NCI-H128 (cell line): ENCODE measurements at regions not wholly inside any gene's neighbourhood (a gene's known extent, or its start where the extent isn't known, plus 50 kb on each side); places are given as distances from the start of the nearest gene placed in this dataset.

Experiments used
- DNase-seq: peaks from one replicate; lab custom pipeline; 2025; ENCODE audit not compliant: unreplicated experiment; lab: John Stamatoyannopoulos, UW

DNA sequence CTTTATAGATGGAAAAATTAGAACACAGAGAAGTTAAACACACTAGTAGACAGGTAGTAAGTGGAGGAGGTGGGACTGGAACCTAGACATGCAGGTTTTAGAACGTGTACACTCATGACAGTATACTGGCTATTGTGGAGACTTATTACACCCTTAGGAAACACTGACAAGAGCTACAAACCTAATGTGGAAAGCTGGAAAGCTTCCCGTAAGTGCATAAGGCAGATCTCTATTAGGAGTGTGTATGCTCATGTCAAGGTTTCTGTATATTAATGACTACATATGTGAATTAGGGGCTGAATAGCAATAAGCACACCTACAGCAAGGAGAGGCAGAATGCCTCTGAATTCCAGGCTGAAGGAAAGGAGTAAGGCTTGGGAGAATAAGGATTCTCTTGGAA lies 82.6 kb upstream of the SLC24A5 start:
- DNase-seq = no peak

DNA sequence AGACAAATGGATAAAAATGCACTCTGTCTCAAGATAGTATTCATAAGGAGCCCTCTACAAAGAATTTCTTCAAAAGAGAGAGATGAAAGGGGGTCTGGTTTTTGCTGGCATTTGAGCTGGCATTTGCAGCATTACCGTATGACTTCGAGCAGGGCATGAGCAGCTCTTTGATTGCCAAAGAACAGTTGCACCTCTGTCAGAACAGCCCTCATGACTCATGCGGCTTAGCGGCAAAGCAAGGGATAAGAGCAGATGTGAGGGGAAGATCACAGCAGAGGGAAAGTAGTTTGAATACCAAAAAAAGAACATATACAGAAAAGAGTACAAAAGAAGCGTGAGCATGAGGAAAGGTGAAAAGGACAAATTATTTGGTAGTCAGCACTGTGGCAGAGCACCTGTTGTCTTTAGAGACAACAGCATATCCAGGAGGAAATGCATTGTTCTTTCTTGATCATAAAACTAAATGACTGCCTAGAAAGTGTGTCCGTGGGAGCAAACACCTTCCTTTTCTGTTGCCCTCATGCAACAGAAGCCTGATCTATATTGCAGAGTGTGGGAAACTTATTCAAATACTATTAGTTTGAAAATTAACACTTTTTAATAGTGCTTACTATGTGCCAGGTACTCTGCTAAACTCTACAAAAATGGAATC lies 80.5 kb upstream of the SLC24A5 start:
- no peak for DNase-seq

DNA sequence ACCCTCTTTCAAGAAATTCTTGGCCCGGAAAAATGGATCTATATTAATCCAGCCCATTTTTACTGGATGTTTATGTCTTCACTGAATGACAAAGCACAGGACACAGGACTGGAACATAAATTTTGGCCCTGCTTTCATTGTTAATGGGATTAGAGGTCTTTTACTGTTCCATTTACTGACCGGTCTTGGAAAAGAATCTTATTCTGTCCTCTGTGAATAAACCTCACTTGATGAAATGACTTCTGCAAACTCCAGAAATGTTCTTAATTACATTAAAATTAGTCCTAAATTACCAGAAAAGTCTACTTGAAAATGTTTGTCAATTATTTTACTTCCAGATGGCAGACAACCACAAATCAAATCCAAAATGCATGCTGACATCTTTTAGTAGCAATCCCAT lies 79.3 kb upstream of the SLC24A5 start:
- no peak for DNase-seq

DNA sequence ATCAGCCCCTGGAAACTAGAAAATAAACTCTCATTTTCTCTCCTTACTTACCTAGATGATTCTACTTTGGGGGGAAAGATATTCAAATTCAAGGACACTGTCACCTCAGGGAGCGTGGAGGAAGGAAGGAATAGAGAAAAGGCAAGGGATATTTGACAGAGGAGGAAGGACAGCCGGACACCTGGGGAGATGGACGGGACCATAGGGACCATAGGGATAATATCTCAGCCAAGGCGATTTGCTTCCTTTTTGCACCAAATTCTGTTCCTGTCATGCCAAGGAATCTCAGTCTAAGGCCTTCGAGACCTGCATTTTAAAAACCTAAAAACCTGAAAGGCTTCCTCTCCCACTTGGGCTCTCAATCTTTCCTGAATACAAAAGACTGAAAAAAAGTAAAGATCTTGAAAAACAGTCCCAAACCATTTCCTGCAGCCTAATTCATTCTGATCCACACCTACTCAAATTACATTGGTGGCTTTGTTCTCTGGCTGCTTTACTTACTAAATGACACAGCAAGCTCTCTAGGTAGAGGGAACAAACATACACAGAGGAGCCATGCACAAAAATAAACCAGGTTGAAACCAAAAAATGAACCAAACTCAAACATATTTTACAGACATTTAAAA lies 73.9 kb upstream of the SLC24A5 start:
- DNase-seq = no peak

DNA sequence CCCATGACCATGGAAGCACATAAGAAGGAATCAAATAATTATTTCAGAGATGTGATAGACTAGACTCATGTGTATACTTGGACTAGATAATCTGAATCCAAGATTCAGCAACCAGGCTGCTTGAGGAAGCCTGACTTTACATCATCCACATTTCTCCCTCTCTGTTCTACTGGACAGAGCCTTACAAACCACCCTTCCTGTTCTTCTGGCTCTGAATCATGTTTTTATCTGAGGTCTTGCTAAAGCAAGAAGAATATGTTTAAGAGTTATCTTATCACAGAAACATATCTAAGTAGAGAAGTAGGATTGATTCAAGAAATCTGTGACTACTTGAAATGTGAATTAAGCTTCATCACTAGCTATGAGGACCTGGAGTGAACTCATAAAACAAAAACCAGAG lies 71.1 kb upstream of the SLC24A5 start:
- DNase-seq = no peak

DNA sequence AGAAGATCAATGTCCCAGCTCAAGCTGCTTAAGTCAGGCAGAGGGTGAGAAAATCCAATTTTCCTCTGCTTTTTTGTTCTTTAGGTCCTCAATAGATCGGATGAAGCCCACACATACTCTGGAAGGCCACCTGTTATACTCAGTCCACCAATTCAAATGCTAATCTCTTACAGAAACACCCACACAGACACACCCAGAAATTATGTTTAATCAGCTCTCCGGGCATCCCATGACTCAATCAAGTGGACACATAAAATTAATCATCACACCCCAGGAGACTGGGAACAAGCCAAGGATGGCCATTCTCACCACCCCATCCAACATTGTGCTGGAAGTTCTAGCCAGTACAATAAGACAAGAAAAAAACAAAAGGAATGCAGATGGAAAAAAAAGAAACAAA lies 67.8 kb upstream of the SLC24A5 start:
- DNase-seq = no peak

DNA sequence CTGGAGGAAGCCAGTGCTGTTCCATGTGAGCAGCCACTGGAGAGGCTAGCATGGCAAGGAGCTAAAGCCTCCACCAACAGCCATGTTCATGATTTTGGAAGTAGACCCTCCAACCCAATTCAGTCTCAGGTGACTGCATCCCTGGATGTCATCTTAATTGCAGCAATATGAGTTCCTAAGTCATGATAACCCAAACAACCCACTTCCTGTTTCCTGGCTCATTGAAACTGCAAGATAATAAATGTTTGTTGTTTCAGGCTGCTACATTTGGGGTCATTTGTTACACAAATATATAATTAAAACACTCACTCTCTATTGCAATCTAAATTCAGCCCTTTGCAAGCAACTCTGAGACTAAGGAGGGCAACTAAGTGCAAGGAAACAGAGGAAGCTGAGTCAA lies 62.4 kb upstream of the SLC24A5 start:
- no peak for DNase-seq

DNA sequence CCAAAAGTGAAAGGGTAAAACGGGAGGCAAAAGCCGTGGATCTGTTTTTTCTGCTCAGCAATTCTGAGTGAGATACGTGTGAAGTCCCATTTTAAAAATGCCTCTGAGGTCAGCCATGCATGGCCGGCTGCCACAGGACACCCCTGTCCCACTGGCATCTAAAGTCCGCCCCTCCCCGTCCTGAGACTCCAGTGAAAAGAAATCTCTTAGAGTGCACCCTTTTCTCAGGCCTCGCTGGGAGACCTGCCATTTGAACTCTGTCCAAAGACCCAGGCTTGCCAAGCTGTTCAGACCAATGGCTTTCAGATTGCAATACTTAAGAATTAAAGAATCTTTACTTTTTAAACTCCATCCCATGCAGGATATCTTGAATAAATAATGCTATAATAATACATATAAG lies 61.0 kb upstream of the SLC24A5 start:
- DNase-seq = no peak

DNA sequence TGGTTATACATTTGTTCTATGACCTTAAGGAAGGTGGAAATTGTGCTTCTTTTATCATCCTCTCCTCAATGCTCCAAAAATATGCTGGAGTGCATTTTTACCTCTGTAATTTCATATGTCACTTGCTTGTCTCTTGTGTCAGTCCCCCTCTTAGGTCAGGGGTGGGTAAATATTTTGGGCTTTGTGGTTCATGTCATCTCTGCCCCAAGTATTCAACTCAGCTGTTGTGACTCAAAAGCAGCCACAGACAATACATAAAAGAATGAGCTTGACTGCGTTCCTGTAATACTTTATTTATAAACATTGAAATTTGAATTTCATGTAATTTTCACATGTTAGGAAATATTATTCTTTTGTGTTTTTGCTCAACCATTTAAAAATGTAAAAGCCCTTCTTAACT lies 60.4 kb upstream of the SLC24A5 start:
- no peak for DNase-seq

DNA sequence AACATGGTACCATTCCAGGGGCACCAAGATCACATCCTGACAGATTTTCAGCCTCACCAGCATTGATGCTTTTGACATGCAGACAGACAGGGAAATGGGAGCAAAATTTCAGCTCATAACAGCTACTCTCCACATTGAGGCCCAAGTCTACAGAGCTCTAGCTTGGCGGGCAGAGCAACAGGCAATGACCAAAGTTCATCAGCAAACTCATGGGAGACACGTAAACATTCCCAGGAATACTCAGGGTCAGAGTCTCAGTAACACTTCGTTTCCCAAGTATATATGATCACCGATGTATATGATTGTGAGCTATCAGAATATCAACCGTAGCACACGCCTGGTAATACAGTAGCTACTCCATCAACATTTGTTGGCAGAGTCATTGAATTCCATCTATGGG lies 59.2 kb upstream of the SLC24A5 start:
- no peak for DNase-seq

DNA sequence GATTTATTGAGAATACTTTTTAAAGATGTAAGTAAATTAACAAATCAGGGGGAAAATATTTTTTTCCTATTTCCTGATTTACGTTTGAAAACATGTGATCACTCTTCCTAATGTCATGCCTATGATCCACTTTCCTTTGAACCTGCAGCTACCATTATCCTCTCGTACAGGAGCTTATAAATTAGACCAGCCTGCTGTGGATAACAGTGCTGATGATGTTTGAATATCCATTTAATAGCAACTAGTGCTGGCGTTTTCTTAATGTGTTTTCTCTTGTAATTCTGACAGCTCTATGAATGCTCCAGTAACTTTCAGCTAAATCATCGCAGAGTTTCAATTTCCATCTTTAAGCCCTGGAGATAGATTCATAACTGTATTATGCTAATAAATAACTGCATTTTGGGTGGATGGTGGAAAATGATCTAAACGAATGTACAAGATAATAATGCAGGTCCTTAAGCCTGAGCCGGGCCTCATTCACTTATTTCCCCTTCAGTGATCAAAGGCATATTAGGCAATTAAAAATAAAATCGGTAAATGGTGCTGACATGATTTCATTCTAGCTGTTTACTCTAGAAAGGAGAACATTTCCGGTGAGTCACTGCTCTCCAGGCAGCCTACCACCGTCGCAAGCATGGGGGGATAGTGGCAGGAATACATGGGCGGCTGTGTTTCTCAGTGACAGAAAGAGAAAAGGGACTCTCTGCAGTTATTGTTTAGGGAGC lies 58.5 kb upstream of the SLC24A5 start:
- no peak for DNase-seq

DNA sequence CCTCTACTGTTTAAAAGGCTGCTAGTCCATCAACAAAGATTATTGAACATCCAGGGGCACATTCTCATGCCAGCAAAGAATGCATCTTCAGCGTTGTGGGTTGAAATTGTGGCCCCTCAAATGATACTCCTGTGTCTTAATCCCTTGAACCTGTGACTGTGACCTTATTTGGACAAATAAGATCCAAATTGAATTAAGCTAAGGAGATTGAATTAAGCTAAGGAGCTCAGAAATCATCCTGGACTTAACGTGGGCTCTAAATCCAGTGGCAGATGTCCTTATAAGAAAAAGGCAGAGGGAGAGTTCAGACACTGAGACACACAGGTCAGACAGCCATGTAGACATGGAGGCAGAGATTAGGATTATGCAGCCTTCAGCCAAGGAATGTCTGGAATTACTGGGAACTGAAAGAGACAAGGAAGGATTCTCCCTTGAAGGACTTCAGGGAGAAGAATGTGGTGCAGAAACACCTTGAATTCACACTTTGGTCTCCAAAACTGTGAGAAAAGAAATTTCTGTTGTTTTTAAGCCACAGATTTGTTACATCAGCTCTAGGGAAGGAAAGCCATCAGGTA lies 57.3 kb upstream of the SLC24A5 start:
- no peak for DNase-seq

DNA sequence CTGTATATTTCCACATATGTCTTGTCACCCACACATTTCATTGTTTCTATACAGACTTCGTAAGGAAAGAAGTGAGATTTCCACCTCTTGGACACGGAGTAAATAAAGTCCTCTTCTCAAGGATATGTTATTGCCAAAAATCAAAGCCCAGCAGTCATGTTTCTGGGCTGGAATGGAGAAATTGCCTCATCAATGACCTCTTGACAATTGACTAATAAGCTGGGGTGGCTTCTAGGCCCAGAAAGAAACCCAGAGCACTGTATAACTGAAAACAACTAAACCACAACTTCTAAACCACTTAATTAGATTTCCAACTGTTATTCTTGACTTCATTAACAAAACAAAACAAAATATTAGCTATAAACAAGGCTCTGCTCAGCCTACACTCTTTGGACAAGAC lies 56.4 kb upstream of the SLC24A5 start:
- DNase-seq = no peak

DNA sequence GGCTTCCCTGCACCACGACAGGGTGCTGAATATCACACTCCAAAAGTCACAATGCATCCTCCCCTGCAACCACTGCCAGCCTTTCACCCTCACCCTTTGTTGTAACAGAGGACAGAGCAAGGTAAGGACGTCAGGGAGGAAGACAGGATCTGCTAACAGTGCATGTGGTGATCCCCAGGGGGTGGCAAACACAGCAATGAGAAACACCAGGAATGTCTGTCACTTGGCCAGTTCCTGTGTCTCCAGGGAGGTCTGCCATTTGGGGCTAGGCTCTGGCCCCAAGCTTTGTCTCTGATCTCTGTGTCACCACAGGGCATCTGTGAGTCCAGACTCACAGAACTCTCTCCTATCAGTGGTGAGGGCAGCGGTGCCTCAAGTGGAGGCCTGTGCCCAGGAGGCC lies 54.3 kb upstream of the SLC24A5 start:
- no peak for DNase-seq
